K562 (cell line): ENCODE measurements at regions not wholly inside any gene's neighbourhood (a gene's known extent, or its start where the extent isn't known, plus 50 kb on each side); places are given as distances from the start of the nearest gene placed in this dataset.

Source experiments
- ATAC-seq: fragments of 200-7000 bp; cut with Tn5 transposase; 3 replicates; pipeline ENCODE4 v1.9.1; 2020; ENCODE audit warnings: moderate library complexity
- BruUV-seq: library from RNA; stranded (reverse); fragments of 400-500 nt; replicated peaks from 2 replicates; lab custom pipeline; 2021; lab: Mats Ljungman, UMichigan
- CTCF ChIA-PET: fragments of 300-600 bp; formaldehyde crosslinking; extraction: SDS; loops from one replicate; lab custom pipeline; 2021; ENCODE audit warnings: low intra/inter-chr PET ratio; lab: Yijun Ruan, JAX
- POLR2A ChIA-PET: fragments of 300-600, 350-650 bp; sonication (Branson Sonifier 250); formaldehyde crosslinking; extraction: SDS; loops from one replicate; lab custom pipeline; 2021; ENCODE audit warnings: antibody characterized with exemption, inconsistent platforms; lab: Yijun Ruan, JAX
- DNase-seq, 4 experiments: peaks; one replicate each; pipeline versions ENCODE4 v3.0.0 to v3.0.0-alpha.2; 2011 to 2018; ENCODE audit warnings: low spot score in 3 of 4, mixed read lengths in 3 of 4; ENCODE audit errors: extremely low read depth in 1 of 4
- FAIRE-seq: peaks from 2 replicates; lab custom pipeline; 2011; peaks lifted over from hg19 to GRCh38; lab: Jason Lieb, UNC
- H2AFZ ChIP-seq: 2 replicates; pipeline ENCODE4 v1.6.0; 2011; ENCODE audit warnings: low read depth, low read length, control low read depth, inconsistent platforms
- H3K27ac ChIP-seq: fragments of 200-600 bp; 3 replicates; pipeline ENCODE4 v1.8.0; 2011; ENCODE audit warnings: low read depth, mild to moderate bottlenecking, control low read depth, inconsistent platforms, low read length, moderate library complexity, mixed read lengths; ENCODE audit errors: extremely low read depth
- H3K27me3 ChIP-seq, 2 experiments: fragments of 300-600 bp in 1 of 2; 2 replicates in 1 of 2; 3 replicates in 1 of 2; pipeline versions ENCODE4 v1.6.0 to v1.8.0; 2011; ENCODE audit warnings: inconsistent platforms in 2 of 2, low read length in 2 of 2, mild to moderate bottlenecking in 1 of 2, mixed read lengths in 1 of 2, moderate library complexity in 1 of 2; ENCODE audit not compliant: control insufficient read depth in 2 of 2, insufficient read depth in 2 of 2
- H3K36me3 ChIP-seq: fragments of 300-600 bp; 3 replicates; pipeline ENCODE4 v1.8.0; 2011; ENCODE audit warnings: mild to moderate bottlenecking, low read length, inconsistent platforms; ENCODE audit not compliant: control insufficient read depth, insufficient read depth
- H3K4me1 ChIP-seq, 2 experiments: fragments of 200-600 bp in 1 of 2; replicated peaks in 1 of 2; 2 replicates in 1 of 2; 3 replicates in 1 of 2; pipeline versions ENCODE4 v1.5.1 to v1.8.0; 2011; ENCODE audit warnings: inconsistent platforms in 2 of 2, low read length in 2 of 2, mild to moderate bottlenecking in 1 of 2, mixed read lengths in 1 of 2, moderate library complexity in 1 of 2; ENCODE audit not compliant: control insufficient read depth in 2 of 2, insufficient read depth in 2 of 2
- H3K4me2 ChIP-seq: 2 replicates; pipeline ENCODE4 v1.6.1; 2011; ENCODE audit warnings: low read length, control low read depth, inconsistent platforms, mixed read lengths; ENCODE audit not compliant: insufficient read depth
- H3K4me3 ChIP-seq: fragments of 200-600 bp; sonication (generic), shearing (Covaris generic); 2 replicates; pipeline ENCODE4 v1.5.1; 2016; ENCODE audit warnings: control low read depth, inconsistent platforms
- H3K79me2 ChIP-seq: fragments of 200-600 bp; 3 replicates; pipeline ENCODE4 v1.8.0; 2011; ENCODE audit warnings: low read length, inconsistent platforms; ENCODE audit not compliant: control insufficient read depth, insufficient read depth
- H3K9ac ChIP-seq, 2 experiments: 2 replicates each; pipeline versions ENCODE4 v1.6.0 to v1.6.1; 2011; ENCODE audit warnings: low read depth in 2 of 2, low read length in 2 of 2, control low read depth in 1 of 2, inconsistent platforms in 1 of 2, mild to moderate bottlenecking in 1 of 2, mixed read lengths in 1 of 2; ENCODE audit not compliant: insufficient read depth in 1 of 2
- H3K9me1 ChIP-seq: one replicate; pipeline ENCODE4 v1.6.0; 2011; ENCODE audit warnings: inconsistent platforms, mild to moderate bottlenecking, low read length, moderate library complexity; ENCODE audit not compliant: control insufficient read depth, insufficient read depth
- H3K9me3 ChIP-seq: replicated peaks from 2 replicates; pipeline ENCODE4 v1.5.1; 2011; ENCODE audit warnings: low read depth, low read length, inconsistent platforms; ENCODE audit not compliant: control insufficient read depth, insufficient read depth
- H4K20me1 ChIP-seq: replicated peaks from 2 replicates; pipeline ENCODE4 v1.6.1; 2011; ENCODE audit warnings: low read length, inconsistent platforms, mixed read lengths; ENCODE audit not compliant: control insufficient read depth, insufficient read depth
- BMI1 ChIP-seq: fragments of 150-350 bp; IDR thresholded peaks from 2 replicates; pipeline ENCODE4 v1.6.1; 2014; ENCODE audit warnings: low read length
- CCNT2 ChIP-seq: IDR thresholded peaks from 2 replicates; pipeline ENCODE4 v1.6.1; 2011; ENCODE audit warnings: borderline replicate concordance, low read depth, mild to moderate bottlenecking, moderate library complexity, mixed read lengths, low read length; ENCODE audit not compliant: insufficient read length; ENCODE audit errors: extremely low read depth
- MYNN ChIP-seq, 2 experiments: sonication (generic); formaldehyde crosslinking in 1 of 2; IDR thresholded peaks; 2 replicates each; pipeline versions ENCODE4 v1.5.0 to v1.6.1; 2016 to 2020; ENCODE audit warnings: antibody characterized with exemption in 1 of 2, missing genetic modification reagents in 1 of 2
- NR2F6 ChIP-seq: fragments of 450-650 bp; formaldehyde crosslinking; IDR thresholded peaks from 2 replicates; pipeline ENCODE4 v1.4.0; 2020; ENCODE audit warnings: mild to moderate bottlenecking
- POU5F1 ChIP-seq: fragments of 150-350 bp; IDR thresholded peaks from 2 replicates; pipeline ENCODE4 v1.6.1; 2014; ENCODE audit warnings: borderline replicate concordance, low read length, low read depth, mild to moderate bottlenecking; ENCODE audit not compliant: partially characterized antibody
- TFAM ChIP-seq: fragments of 250-450 bp; sonication (Bioruptor Pico); conservative IDR thresholded peaks from 2 replicates; pipeline ENCODE4 v1.5.0; 2021; ENCODE audit warnings: mild to moderate bottlenecking, moderate library complexity
- ZNF507 ChIP-seq: conservative IDR thresholded peaks from 2 replicates; pipeline ENCODE4 v1.6.1; 2017; ENCODE audit warnings: missing genetic modification characterization, missing compliant biosample characterization
- ZNF57 ChIP-seq: fragments of 450-650 bp; formaldehyde crosslinking; IDR thresholded peaks from 2 replicates; pipeline ENCODE4 v1.4.0; 2020; ENCODE audit warnings: mild to moderate bottlenecking, moderate library complexity
- in situ Hi-C: fragments of 300-500 bp; cut with MboI; formaldehyde crosslinking; loops from 4 replicates; pipeline ENCODE4 v1.15.0; 2018; ENCODE audit warnings: inconsistent platforms, mixed read lengths
- intact Hi-C: fragments of 100-400 bp; cut with micrococcal nuclease; formaldehyde crosslinking; loops from 2 replicates; pipeline ENCODE4 v1.14.2; 2022
- TF ChIP-seq, protein P1 (sequence below): sonication (generic); formaldehyde crosslinking; IDR thresholded peaks from 2 replicates; pipeline ENCODE4 v1.5.0; 2020; ENCODE audit warnings: missing genetic modification reagents
- TF ChIP-seq, protein P2 (sequence below): fragments of 250-450 bp; sonication (Bioruptor Pico); IDR thresholded peaks from 2 replicates; pipeline ENCODE4 v1.8.0; 2022; ENCODE audit warnings: inconsistent platforms

DNA sequence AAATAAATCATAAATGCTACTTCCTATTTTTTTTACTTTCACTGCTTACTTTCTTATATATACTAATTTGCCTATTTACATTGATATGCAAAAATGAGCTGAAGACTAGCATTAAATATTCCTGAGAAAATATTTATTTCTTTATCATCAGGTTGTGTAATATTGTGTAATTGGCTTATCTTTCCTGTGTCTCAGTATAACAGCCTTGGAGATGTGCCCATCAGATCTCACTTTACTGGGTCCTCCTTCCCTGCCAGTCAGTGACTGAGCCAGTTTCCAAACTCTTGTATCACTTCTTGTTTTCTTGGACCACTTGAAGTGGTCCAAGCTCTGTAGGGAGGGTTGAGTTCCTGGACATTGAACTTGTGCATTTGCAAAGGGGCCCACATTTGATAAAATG, 900.0 kb downstream of the LUZP2 start:
- Histone ChIP-seq H4K20me1 (no peaks in the 10 kb centered on the region), H3K4me2 (no peak overlapping the region), H3K9me1 (no peaks in the 10 kb centered on the region), H3K9me3 (no peaks in the 10 kb centered on the region), H3K4me1 (no peaks in the 10 kb centered on the region), H2AFZ (no peak overlapping the region), H3K27ac (no peak overlapping the region), H3K9ac (no peak overlapping the region), H3K27me3 (no peaks in the 10 kb centered on the region), H3K36me3 (no peaks in the 10 kb centered on the region), H3K79me2 (no peaks in the 10 kb centered on the region), H3K4me3 (no peak overlapping the region)
- intact Hi-C loops, result no loop called here
- no peak for FAIRE-seq
- in situ Hi-C loops, result no loop called here
- POLR2A ChIA-PET, result no interaction called here
- CTCF ChIA-PET, result no interaction called here
- TF ChIP-seq, protein P1, sequence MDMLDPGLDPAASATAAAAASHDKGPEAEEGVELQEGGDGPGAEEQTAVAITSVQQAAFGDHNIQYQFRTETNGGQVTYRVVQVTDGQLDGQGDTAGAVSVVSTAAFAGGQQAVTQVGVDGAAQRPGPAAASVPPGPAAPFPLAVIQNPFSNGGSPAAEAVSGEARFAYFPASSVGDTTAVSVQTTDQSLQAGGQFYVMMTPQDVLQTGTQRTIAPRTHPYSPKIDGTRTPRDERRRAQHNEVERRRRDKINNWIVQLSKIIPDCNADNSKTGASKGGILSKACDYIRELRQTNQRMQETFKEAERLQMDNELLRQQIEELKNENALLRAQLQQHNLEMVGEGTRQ (CRISPR knock-in tag), result no peak
- TF ChIP-seq CCNT2 (no peak), ZNF507 (no peak), ZNF57 (no peak), NR2F6 (no peak), POU5F1 (no peak), TFAM (CRISPR knock-in tag) (no peak), BMI1 (no peak), MYNN (IDR thresholded peaks at IDR 0.05) (no peak), MYNN (CRISPR knock-in tag; IDR thresholded peaks at IDR 0.05) (no peak)
- TF ChIP-seq, protein P2, sequence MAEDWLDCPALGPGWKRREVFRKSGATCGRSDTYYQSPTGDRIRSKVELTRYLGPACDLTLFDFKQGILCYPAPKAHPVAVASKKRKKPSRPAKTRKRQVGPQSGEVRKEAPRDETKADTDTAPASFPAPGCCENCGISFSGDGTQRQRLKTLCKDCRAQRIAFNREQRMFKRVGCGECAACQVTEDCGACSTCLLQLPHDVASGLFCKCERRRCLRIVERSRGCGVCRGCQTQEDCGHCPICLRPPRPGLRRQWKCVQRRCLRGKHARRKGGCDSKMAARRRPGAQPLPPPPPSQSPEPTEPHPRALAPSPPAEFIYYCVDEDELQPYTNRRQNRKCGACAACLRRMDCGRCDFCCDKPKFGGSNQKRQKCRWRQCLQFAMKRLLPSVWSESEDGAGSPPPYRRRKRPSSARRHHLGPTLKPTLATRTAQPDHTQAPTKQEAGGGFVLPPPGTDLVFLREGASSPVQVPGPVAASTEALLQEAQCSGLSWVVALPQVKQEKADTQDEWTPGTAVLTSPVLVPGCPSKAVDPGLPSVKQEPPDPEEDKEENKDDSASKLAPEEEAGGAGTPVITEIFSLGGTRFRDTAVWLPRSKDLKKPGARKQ, result no peak
- BruUV-seq, result no TSS peak
- no peak for ATAC-seq
- DNase-seq, result no peak
